GM10266 (cell line): ENCODE measurements at regions not wholly inside any gene's neighbourhood (a gene's known extent, or its start where the extent isn't known, plus 50 kb on each side); places are given as distances from the start of the nearest gene placed in this dataset.

ENCODE experiments used
- DNase-seq: peaks from one replicate; pipeline ENCODE4 v3.0.0; 2012; ENCODE audit errors: extremely low spot score
- CTCF ChIP-seq: IDR thresholded peaks from 2 replicates; pipeline ENCODE4 v1.5.1; 2012; ENCODE audit warnings: mild to moderate bottlenecking, low read depth; ENCODE audit not compliant: control insufficient read depth, insufficient read depth; ENCODE audit errors: missing control alignments

- TF ChIP-seq CTCF, result no peak
These were observed 442.6 kb upstream of the CPEB2 start for GRCh38 chr4:14559646-14560045.

GRCh38 chr4:14560577-14560976 lies 441.7 kb upstream of the CPEB2 start:
- no peak for TF ChIP-seq CTCF
- DNase-seq, result no peak

More at GRCh38 chr4:14559646-14560045, 442.6 kb upstream of the CPEB2 start:
- DNase-seq, result no peak

GRCh38 chr4:14562901-14563300 lies 439.4 kb upstream of the CPEB2 start:
- TF ChIP-seq CTCF, result no peak
- DNase-seq, result no peak

- no peak for DNase-seq
- no peak for TF ChIP-seq CTCF
These were observed 438.0 kb upstream of the CPEB2 start for GRCh38 chr4:14564281-14564680.

- no peak for TF ChIP-seq CTCF
- DNase-seq, result no peak
These were observed 435.8 kb upstream of the CPEB2 start for GRCh38 chr4:14566518-14566917.

GRCh38 chr4:14568351-14568750 lies 433.9 kb upstream of the CPEB2 start:
- no peak for TF ChIP-seq CTCF
- no peak for DNase-seq

GRCh38 chr4:14575289-14575688 lies 427.0 kb upstream of the CPEB2 start:
- no peak for DNase-seq

More at GRCh38 chr4:14575289-14575688, 427.0 kb upstream of the CPEB2 start:
- no peak for TF ChIP-seq CTCF
